NCI-H748 treated with DMSO at 0.1 percent for 48 hours (cell line): ENCODE measurements at regions not wholly inside any gene's neighbourhood (a gene's known extent, or its start where the extent isn't known, plus 50 kb on each side); places are given as distances from the start of the nearest gene placed in this dataset.

Source experiments
- DNase-seq: peaks from one replicate; lab custom pipeline; 2025; lab: John Stamatoyannopoulos, UW

DNA sequence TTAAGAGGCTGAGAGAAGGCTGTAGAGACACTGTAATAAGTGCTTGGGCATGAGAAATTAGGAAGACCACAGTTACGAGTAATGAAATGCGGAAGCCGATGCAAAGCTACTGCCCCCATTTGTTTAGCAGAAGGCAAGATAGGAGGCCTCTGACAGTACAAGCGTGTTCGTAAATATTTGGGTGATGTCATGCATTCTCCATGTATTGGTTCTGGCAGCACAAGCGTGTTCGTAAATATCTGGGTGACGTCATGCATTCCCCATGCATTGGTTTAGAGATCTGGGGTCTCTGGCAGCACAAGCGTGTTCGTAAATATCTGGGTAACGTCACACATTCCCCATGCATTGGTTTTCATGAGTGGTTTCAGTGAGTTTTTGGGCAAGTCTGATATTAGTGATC is 661.5 kb upstream of the FRG1 start:
- no peak for DNase-seq

- DNase-seq = no peak
These were observed 655.3 kb upstream of the FRG1 start for GRCh38 chr4:189285377-189285776.

GRCh38 chr4:189291939-189292338 is 648.7 kb upstream of the FRG1 start:
- DNase-seq = no peak

GRCh38 chr4:189293459-189293858 is 647.2 kb upstream of the FRG1 start:
- no peak for DNase-seq

DNA sequence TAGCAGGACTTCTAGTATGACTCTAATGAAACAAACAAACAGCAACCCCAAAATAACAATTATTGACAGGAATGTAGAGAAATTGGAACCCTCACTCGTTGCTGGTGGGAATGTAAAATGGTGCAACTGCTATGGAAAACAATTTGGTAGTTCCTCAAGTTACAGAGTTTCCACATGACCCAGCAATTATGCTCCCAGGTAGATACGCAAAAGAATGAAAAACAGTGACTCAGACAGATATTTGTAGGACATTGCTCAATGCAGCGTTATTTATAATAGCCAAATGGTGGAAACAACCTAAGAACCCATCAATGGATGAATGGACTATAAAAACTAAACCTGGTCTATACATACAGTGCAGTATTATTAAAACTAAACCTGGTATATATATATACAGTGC is 646.1 kb upstream of the FRG1 start:
- DNase-seq = no peak

- no peak for DNase-seq
These were observed 641.0 kb upstream of the FRG1 start for GRCh38 chr4:189299706-189300105.

DNA sequence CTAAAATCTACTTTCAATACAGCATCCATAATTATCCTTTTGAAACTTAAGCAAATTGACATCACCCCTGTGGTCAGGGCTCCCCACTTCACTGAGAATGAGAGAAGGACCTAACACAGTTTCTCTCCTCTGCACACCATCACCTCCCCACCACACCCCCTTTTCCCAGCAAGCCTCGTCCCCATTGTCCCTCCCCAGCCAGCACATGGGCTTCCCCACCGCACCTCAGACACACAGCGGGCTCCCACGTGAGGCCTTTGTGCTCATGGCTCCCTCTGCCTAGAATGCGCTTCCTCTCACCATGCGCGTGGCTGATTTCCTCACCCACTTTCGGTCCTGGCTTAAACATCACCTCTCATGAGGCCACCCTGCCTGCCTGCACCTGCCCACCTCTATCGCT is 639.0 kb upstream of the FRG1 start:
- DNase-seq = no peak

- DNase-seq = no peak
These were observed 638.0 kb upstream of the FRG1 start for GRCh38 chr4:189302719-189303118.

DNA sequence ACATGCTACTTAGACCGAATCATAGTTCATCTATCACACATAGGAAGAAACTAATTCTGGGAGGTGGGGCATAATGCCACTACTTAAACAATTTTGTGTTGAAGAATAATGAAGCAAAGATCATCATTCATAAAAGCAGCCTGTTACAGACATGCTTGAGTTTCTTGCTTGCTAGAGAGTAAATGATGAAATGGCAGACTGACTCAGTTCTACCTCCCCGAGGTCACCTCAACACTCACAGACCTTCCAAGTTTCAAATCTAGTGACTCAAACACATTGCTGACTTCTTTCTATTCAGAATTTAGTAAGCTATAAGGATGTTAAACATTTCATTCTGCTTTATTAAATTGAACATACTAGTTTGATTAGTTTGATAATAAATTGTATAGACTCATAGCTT is 636.5 kb upstream of the FRG1 start:
- DNase-seq = no peak

DNA sequence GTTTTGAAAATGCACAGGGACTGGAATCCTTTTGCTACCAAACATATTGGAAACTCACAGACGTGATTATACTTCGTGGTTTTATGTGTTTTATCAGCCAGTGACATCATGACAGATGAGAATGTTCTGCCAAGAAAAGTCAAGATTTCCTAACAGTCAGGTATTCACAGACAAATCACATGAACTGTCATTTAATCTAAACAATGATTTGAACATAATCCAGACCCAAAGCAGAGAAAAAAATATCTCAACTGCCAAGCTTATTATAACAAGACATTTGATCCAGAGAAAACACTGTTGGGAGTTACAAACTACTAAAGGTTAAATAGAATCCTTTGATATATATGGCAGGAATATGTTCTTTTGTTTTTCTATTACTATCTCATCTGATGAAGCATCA is 635.9 kb upstream of the FRG1 start:
- no peak for DNase-seq

GRCh38 chr4:189305500-189305899 is 635.2 kb upstream of the FRG1 start:
- DNase-seq = no peak

GRCh38 chr4:189311251-189311650 is 629.4 kb upstream of the FRG1 start:
- no peak for DNase-seq

DNA sequence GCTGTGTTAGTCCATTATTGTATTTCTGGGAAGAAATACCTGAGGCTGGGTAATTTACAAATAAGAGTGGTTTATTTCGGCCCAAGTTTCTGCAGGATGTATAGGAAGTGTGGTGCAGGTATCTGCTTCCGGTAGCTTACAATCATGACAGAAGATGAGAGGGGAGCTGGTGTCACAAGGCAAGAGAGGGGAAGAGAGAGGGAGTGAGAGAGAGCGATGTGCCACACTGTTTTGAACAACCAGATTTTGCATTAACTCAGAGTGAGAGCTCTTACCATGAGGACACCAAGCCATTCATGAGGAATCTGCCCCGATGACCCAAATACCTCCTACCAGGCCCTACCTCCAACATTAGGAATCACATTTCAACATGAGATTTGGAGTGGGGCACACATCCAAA is 627.6 kb upstream of the FRG1 start:
- DNase-seq = no peak

DNA sequence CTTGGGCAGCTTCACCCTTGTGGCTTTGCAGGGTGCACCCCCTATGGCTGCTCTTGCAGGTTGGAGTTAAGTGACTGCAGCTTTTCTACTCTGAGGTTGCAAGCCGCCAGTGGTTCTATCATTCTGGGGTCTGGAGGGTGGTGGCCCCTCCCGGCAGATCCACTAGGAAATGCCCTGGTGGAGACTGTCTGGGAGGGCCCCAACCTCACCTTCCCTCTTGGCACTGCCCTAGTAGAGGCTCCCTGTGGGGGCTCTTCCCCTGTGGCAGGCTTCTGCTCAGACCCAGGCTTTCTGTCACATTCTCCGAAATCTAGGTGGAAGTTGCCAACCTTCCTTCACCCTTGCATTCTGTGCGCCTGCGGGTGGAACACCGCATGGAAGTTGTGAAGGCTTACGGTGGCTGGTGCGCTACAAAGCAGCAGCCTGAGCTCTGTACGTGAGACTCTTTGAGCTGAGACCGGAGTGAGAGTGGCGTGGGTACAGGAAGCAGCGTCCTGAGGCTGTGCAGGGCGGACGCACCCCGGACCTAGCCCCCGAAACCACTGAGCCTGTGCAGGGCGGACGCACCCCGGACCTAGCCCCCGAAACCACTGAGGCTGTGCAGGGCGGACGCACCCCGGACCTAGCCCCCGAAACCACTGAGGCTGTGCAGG is 626.7 kb upstream of the FRG1 start:
- no peak for DNase-seq

- no peak for DNase-seq
These were observed 618.2 kb upstream of the FRG1 start for GRCh38 chr4:189322426-189322825.

DNA sequence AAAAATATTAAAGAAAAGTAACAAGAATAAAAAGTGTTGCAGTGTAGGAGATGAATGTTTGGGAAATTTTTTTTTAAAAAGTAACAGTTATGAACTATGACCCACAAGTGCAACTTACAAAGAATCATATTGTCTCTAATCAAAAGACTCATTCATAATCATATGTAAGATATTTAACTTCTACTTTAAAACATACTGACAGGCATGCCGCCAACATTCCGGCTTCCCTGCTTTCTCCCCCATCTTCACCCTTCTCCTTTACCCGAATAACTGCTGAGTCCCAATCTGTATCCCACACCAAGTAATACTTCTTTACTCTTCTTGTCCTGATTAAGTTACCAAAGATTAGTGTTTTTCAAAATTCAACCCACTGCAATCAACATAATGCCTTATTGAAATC is 598.8 kb upstream of the FRG1 start:
- no peak for DNase-seq

DNA sequence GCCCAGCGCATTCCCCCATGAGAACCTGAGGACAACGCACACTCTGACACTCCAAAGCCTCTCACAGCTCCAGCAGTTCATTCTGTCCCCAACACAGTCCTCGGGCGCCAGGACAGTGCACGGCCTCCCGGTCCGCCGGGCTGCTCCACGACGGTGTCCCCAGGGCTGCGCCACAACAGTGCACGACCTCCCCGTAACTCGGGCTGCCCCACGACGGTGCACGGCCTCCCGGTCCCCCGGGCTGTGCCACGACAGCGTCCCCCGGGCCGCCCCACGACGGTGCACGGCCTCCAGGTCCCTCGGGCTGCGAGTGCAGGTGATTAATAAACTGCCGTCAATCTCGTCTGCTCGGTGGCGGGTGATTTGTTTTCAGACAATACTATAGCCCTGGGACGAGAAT is 585.1 kb upstream of the FRG1 start:
- no peak for DNase-seq

- no peak for DNase-seq
These were observed 578.3 kb upstream of the FRG1 start for GRCh38 chr4:189362364-189362763.

DNA sequence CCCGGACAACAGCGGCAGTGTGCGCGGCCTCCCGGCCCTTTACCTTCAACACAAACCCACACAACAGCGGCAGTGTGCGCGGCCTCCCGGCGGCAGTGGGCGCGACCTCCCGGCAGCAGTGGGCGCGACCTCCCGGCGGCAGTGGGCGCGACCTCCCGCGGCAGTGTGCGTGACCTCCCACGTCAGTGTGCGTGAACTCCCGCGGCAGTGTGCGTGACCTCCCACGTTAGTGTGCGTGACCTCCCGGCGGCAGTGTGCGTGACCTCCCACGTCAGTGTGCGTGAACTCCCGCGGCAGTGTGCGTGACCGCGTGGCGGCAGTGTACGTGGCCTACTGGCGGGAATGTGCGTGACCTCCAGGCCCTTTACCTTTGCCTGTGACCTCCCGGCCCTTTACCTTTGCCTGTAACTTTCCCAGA is 576.6 kb upstream of the FRG1 start:
- no peak for DNase-seq

GRCh38 chr4:189365451-189365850 is 575.2 kb upstream of the FRG1 start:
- DNase-seq = no peak

- no peak for DNase-seq
These were observed 572.8 kb upstream of the FRG1 start for GRCh38 chr4:189367832-189368231.

GRCh38 chr4:189374176-189374575 is 566.5 kb upstream of the FRG1 start:
- no peak for DNase-seq

GRCh38 chr4:189376901-189377300 is 563.8 kb upstream of the FRG1 start:
- DNase-seq = no peak

GRCh38 chr4:189377569-189377968 is 563.1 kb upstream of the FRG1 start:
- no peak for DNase-seq

DNA sequence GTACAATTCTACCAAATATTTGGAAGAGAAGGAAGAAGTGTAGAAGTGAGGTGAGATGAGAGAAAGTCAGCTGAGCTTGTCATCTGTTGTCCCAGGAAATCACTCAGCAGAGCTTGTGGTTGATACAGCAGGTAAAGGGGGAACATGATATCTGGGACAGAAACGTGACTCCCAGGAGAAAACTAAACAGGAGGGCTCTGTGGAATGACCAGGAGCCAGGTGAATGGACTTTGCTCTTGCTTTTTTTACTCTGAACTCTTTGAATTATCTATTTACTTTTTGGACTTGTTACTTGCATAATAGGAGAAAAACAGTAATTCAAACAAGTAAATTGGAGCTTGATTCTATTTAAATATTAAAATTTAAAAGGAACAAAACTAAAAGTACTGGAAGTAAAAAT is 555.6 kb upstream of the FRG1 start:
- DNase-seq = no peak
